ENCODE measurements at regions not wholly inside any gene's neighbourhood (a gene's known extent, or its start where the extent isn't known, plus 50 kb on each side); places are given as distances from the start of the nearest gene placed in this dataset.

DNA sequence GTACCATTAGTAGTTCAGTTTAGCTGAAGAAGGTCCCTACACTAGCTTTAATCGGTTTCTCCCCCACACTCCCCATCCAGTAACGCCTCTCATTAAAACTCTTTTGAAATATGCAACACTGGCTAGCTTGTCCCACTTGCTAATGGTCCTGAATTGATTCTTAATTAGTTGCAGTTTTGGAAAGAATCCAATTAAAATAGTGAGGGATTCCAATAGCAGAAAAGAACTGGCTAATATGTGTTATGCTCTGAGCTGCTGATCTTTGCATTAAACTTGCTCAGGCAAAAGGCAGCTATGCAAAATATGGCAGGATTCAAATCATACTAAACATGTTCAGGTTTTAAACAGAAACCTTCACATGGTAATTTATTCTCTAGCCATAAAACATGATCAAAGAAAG, 252.5 kb upstream of the HNRNPA3 start:
- TF ChIP-seq GATA3 (IDR thresholded peaks at IDR 0.05; ENCODE audit: low read depth, low read length) (no peak), GATA2 (IDR thresholded peaks at IDR 0.05; ENCODE audit: low read depth, low read length) (no peak)

DNA sequence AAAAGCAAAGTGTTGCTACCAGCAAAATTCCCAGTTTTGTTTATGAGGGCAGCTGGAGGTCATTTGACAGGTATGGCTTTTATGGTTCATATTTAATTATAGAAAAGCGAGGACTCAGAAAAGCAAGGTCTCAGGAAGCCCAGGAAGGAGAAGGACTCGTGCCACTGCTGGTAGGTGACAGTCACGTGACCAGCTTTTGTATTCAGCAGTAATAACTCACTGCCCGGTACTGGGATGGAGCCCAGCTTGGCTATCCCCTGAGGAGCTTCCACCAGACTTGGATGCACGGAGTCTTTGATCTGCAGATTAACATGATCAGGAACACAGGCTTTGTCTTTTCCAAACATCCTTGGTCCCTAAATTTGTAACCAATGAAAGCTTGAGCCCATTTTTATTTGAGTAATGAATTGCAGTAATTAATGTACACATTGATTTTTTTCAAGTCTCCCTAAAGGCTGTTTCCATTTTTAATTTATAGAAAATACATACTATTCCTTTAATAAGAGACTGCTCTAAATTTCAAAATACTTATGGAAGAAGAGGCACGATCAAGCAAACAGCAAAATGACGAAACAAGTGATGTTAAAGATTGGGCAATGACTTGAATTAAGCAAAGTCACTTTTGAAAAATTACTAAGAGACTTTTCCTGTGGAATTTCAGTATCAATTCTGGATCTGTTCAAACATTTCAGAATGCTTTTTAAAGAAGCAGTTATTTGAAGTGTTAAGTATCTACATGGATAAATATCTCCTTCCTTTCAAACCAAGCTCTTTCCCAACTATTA, 251.7 kb upstream of the HNRNPA3 start:
- TF ChIP-seq GATA2 (IDR thresholded peaks at IDR 0.05; ENCODE audit: low read depth, low read length) (no peak), GATA3 (IDR thresholded peaks at IDR 0.05; ENCODE audit: low read depth, low read length) (no peak)

DNA sequence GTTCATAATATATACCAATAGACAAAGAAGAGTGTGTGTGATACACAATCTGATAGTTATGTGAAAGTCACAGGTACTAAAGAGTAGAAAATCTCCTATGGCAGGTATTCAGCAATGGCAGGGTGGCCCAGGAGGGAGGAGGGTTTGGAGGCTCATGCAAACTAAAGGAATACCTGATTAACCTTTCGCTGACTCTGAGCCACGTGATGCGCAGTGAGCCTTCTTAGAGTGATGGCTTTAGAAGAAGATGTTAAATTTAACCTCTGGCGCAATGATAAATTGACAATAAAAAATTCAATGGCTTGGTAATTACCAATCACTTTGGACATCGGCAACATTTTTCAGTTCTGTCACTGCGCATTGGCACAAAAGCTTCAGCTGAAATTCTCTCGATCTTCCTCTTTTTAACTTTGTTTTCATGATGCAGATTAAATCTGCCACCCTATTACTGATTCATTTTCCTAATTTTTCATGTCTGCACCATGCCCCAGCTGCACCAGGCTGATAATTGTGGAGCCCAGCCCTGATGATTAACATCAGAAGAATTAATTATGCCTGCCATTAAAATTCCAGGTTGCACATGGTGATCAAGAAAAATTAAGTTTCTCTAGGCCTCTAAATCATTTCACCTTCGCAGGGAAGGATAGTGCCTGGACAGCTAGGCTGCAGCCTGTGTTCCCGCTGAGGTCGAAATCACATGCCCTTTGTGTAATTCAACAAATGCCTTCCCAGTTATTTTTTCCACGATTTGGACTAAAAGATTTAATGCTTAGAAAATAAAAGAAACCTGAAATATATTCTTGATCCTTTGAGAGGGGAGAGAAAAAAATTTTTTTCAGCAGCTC, 250.6 kb upstream of the HNRNPA3 start:
- TF ChIP-seq GATA2 (IDR thresholded peaks at IDR 0.05; ENCODE audit: low read depth, low read length) (peak; percentile 45), GATA3 (IDR thresholded peaks at IDR 0.05; ENCODE audit: low read depth, low read length) (no peak)

DNA sequence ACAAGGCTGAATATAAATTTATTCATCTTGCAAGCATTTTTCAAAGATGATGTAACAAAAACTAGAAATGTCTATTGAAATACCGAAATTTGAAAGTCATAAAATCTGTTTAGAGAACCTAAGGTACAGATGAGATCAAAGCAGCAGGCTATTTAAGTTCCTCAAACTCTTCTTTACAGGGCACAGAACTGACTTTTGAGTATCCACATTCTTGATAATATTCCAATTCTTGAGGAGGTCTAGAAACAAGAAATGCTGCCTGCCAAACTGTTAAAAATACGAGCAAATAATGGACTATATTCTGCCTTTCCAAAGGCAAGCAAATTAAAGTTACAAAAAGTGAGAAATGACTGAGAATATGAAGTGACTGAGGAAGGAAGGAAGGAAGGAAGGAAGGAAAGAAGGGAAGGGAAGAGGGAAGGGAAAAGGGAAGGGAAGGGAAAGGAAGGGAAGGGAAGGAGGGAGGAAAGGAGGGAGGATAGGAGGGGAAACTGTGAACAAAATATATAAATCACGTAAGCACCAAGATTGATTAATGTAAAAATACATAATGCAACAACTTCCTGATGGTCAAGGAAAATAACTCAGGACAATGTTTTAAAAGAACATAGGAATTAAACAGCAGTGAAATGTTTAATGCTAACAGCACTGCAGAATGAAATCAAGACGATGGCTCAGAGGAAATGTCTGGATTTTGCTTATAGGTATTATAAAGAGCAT, 248.9 kb upstream of the HNRNPA3 start:
- TF ChIP-seq GATA3 (IDR thresholded peaks at IDR 0.05; ENCODE audit: low read depth, low read length): no peak
- no peak for TF ChIP-seq GATA2 (IDR thresholded peaks at IDR 0.05; ENCODE audit: low read depth, low read length)

DNA sequence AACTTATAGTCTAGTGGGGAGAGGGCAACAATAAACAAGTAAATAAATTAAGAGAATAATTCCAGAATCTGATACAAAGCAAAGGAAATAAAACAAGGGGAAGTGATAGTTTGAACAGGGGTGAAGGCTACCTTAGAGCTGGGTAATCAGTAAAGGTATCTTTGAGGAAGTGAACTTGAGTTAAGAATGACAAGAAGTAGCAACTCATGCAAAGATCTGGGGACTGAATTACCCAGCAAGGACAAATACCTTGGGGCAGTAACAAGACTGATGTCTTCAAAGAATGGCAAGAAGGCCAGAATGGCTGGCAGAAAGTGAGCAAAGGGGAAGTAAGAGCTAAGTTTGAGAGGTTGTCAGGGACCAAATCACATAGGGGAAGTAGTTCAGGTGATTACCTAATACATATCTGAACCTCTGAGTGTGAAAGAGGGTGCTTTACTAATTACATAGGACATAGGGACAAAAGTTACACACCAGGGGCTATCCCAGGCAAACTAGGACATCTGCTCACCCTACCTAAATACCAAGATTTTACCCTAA, 244.6 kb upstream of the HNRNPA3 start:
- no peak for TF ChIP-seq GATA3 (IDR thresholded peaks at IDR 0.05; ENCODE audit: low read depth, low read length)
- TF ChIP-seq GATA2 (IDR thresholded peaks at IDR 0.05; ENCODE audit: low read depth, low read length): no peak

DNA sequence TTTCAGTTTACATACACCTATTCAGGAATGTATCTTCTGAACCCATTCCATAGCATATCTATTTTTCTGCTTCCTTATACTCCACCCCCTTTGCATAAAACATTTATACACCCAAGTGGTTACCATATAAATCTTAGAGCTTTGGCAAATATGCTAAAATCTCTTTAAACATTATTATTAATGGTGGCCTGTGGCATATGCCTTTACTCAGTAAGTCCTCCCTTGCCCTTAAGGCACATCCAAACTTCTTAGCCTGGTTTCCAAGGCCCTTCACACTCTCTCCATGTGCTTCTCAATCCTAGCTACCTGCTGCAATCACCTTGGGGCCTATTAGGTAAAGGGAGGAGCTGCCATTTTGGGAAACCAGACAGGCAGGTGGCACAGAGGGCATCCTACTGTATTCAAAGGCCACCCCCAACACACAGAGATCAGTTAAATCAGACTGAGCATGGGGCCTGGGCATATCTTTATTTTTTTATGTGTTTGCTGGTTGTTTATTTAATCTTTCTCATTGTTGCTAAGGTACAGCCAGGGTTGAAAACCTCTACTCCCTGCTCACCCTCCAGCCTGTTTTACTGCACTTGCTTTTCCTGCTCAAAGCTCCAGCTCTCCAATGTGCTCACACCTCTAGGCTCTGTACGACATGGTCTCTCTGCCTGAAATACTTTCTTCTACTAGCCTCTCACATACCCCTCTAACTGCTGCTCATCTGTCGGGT, 242.8 kb upstream of the HNRNPA3 start:
- TF ChIP-seq GATA2 (IDR thresholded peaks at IDR 0.05; ENCODE audit: low read depth, low read length): no peak

DNA sequence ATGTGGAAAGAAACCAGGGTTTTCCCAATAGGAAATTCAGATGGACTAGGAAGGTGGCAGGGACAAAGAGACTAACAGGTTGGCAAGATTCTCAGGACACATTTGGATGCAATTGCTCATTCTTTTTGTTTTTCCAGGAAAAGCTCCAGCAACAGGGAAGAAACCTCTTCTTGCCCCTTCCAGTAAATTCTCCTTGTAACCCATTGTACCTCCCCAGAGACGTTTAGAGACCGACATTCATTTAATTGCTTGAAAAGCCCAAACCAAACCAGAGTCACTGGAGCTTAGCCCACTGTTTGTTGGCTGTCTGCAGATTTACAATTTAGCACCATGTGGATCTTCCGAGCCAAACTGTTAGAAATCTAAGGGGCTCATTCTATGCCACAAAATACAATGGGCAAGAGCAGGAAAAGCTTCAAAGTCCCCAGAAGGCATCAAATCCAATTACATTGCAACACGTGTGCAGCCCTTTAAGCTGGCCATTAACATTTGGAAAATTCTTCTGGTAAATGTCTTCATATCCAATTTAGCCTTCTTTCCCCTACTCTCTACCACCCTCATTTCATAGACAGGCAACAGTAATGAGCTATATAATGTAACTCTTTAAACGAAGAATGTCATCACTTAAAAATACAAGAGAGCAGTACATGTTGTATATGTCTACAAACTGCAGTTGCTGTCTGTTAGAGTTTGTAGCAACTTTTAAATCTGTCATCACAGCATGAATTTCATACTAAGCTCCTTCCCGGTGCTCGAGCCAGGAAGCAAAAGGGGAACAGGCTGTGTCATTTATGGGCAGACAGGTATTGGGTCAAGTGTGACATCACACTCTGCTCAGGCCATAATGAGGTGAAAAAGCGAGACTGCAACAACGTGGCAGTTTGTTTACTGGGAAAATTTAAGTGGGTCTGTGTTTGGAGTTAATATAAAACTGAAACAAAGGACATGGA, 235.6 kb upstream of the HNRNPA3 start:
- TF ChIP-seq GATA3 (IDR thresholded peaks at IDR 0.05; ENCODE audit: low read depth, low read length) (no peak), GATA2 (IDR thresholded peaks at IDR 0.05; ENCODE audit: low read depth, low read length) (no peak)

DNA sequence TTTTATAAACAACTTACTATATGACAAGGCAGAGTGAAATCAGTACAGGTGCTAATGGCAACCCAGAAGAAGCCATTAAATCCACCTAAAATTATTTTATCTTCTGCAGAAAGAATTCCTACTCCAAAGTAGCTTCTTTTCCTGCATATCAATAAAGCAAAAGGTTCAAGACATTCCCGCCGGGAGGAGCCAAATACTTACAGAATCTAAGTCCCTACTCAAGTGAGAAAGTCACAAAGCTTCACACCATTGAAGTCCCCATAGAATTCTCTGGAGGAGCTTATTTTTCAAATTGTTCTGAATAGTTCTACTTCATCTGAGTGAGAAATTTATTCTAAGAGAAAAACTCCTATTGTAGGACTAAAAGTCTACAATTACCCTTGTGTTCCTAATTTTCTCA, 233.7 kb upstream of the HNRNPA3 start:
- no peak for TF ChIP-seq GATA2 (IDR thresholded peaks at IDR 0.05; ENCODE audit: low read depth, low read length)
- TF ChIP-seq GATA3 (IDR thresholded peaks at IDR 0.05; ENCODE audit: low read depth, low read length): no peak

DNA sequence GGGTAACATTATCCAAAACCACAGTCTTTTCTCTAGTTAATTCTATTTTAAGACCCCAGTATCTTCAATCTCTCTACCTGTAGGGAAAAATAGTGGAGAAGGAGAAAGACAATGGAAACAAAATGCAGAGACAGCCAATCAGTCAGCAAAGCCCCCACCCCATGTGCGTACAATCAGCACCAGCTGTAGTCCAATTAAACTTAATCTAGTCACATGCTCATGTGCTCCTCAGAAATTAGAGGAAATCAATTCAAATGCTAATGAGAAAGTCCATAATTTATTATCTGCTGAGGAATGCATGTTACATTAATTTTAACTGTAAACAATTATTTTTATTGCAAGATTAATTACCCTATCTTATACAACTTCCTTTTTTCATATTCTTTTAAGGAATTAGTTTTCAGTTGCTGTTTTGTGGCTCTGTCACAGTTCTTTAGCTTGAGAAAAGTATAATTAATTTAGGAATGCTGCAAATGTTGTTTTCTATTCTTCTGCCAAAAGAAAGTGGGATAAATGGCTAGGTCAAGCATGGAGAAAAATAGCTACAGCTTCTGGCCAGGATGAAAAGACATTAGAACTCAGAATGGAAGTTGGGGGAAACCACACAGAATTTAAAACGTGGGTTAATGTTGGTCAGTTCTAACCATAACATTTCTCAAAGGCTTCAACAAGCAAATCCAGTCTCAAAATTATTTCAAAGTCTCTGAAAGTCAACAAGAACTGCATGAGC, 232.4 kb upstream of the HNRNPA3 start:
- TF ChIP-seq GATA2 (IDR thresholded peaks at IDR 0.05; ENCODE audit: low read depth, low read length) (no peak), GATA3 (IDR thresholded peaks at IDR 0.05; ENCODE audit: low read depth, low read length) (no peak)

DNA sequence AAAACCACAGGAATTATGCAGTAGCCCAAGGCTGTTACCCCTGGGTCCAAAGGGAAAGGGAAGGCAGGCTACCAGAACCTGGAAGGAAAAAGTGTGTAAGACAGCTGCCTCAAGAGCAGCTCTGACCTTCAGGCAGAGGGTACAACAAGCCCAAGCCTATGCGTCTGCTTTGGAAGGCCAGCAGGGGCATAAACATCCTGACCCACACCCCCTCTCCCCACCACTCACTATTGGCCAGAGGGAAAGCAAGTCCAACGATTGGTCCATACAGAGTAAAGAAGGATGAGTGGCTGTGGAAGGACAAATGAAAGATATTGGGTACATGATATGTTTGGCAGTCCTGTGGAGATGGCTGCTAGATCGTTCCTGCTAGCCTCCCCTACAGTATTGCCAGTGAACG, 227.6 kb upstream of the HNRNPA3 start:
- TF ChIP-seq GATA3 (IDR thresholded peaks at IDR 0.05; ENCODE audit: low read depth, low read length) (no peak), GATA2 (IDR thresholded peaks at IDR 0.05; ENCODE audit: low read depth, low read length) (no peak)

DNA sequence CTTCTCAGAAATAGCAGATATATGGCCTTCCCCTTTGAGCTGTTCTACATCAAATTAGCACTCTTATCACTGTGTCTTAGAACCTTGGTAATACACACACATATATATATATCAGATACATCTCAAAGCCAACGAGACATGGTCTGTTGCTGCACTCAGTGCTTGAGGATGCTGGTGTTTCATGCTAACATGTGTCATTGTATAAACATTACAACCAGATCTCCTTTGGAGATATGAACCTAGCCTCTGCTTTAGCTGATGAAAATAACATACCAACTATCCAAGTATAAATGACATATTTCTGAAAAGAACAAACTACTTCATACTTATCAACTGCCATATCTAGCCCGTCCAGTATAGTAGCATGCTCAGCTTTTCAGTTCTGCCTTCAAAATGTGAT, 226.7 kb upstream of the HNRNPA3 start:
- TF ChIP-seq GATA2 (IDR thresholded peaks at IDR 0.05; ENCODE audit: low read depth, low read length): peak; percentile 69; the same call in 1 of the 2 replicates
- TF ChIP-seq GATA3 (IDR thresholded peaks at IDR 0.05; ENCODE audit: low read depth, low read length): peak; percentile 65

DNA sequence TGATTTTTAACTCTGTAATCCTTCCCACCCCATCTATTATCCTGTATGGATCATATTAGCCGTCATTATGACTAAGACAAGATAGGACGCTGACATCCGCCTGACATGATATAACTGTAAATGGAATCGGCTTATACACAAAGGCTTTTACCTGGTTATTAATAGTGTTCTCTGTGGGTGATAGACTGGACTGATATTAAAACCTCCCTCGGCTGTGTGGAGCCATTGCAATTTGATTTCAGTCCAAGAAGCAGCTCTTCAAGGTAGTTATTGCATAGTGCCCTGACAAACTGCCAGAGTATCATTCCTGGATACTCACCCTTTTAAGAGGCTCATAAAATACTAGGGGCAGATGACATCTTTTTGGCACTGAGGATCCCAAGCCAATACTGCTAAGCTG, 226.1 kb upstream of the HNRNPA3 start:
- no peak for TF ChIP-seq GATA2 (IDR thresholded peaks at IDR 0.05; ENCODE audit: low read depth, low read length)
- TF ChIP-seq GATA3 (IDR thresholded peaks at IDR 0.05; ENCODE audit: low read depth, low read length): no peak

Data from SH-SY5Y (cell line).